GM23338 (cell line): ENCODE measurements at regions not wholly inside any gene's neighbourhood (a gene's known extent, or its start where the extent isn't known, plus 50 kb on each side); places are given as distances from the start of the nearest gene placed in this dataset.

Experiments used
- ATAC-seq: fragments of 200-7000 bp; cut with Tn5 transposase; 3 replicates; pipeline ENCODE4 v1.9.1; 2020
- DNase-seq: peaks from one replicate; pipeline ENCODE4 v3.0.0-alpha.2; 2015; ENCODE audit warnings: low spot score
- H2AFZ ChIP-seq: fragments of 200-600 bp; sonication (generic); 2 replicates; pipeline ENCODE4 v1.8.0; 2016; ENCODE audit warnings: antibody characterized with exemption, mild to moderate bottlenecking, moderate library complexity
- H3F3A ChIP-seq: fragments of 200-600 bp; sonication (generic); replicated peaks from 2 replicates; pipeline ENCODE4 v1.8.0; 2017; ENCODE audit warnings: antibody characterized with exemption, mixed run types, low read depth
- H3K27ac ChIP-seq: fragments of 200-600 bp; sonication (generic); 2 replicates; pipeline ENCODE4 v1.6.1; 2016; ENCODE audit warnings: low read depth
- H3K27me3 ChIP-seq: fragments of 200-600 bp; sonication (generic); 2 replicates; pipeline ENCODE4 v1.8.0; 2016; ENCODE audit warnings: mild to moderate bottlenecking, mixed run types, moderate library complexity; ENCODE audit not compliant: insufficient read depth
- H3K36me3 ChIP-seq: fragments of 200-600 bp; sonication (generic); 2 replicates; pipeline ENCODE4 v1.8.0; 2016; ENCODE audit warnings: mild to moderate bottlenecking; ENCODE audit not compliant: insufficient read depth
- H3K4me1 ChIP-seq: fragments of 200-600 bp; sonication (generic); 2 replicates; pipeline ENCODE4 v1.8.0; 2016; ENCODE audit warnings: mild to moderate bottlenecking, moderate library complexity; ENCODE audit not compliant: insufficient read depth
- H3K4me2 ChIP-seq: fragments of 200-600 bp; sonication (generic); 2 replicates; pipeline ENCODE4 v1.7.1; 2017; ENCODE audit warnings: mixed run types
- H3K4me3 ChIP-seq: fragments of 200-600 bp; sonication (generic); 2 replicates; pipeline ENCODE4 v1.6.1; 2016; ENCODE audit warnings: mixed run types
- H3K79me2 ChIP-seq: fragments of 200-600 bp; sonication (generic); replicated peaks from 2 replicates; pipeline ENCODE4 v1.8.0; 2017; ENCODE audit warnings: mild to moderate bottlenecking; ENCODE audit not compliant: insufficient read depth
- H3K9me2 ChIP-seq: fragments of 200-600 bp; sonication (generic); 2 replicates; pipeline ENCODE4 v1.8.0; 2017; ENCODE audit not compliant: insufficient read depth
- H4K20me1 ChIP-seq: fragments of 200-600 bp; sonication (generic); replicated peaks from 2 replicates; pipeline ENCODE4 v1.8.0; 2017; ENCODE audit warnings: mild to moderate bottlenecking; ENCODE audit not compliant: insufficient read depth
- H3K27ac Mint-ChIP-seq: 2 replicates; pipeline ENCODE4 v1.8.0; 2020; ENCODE audit warnings: inconsistent platforms, mild to moderate bottlenecking, moderate library complexity, mixed read lengths
- H3K27me3 Mint-ChIP-seq: 3 replicates; pipeline ENCODE4 v1.8.0; 2022; ENCODE audit warnings: low read depth, mild to moderate bottlenecking, moderate library complexity, mixed read lengths, inconsistent platforms; ENCODE audit not compliant: insufficient read depth, poor library complexity
- H3K36me3 Mint-ChIP-seq: 3 replicates; pipeline ENCODE4 v1.8.0; 2021; ENCODE audit warnings: low read depth, mild to moderate bottlenecking, inconsistent platforms, moderate library complexity, mixed read lengths
- H3K4me1 Mint-ChIP-seq: 3 replicates; pipeline ENCODE4 v1.8.0; 2020; ENCODE audit warnings: mild to moderate bottlenecking, inconsistent platforms, mixed read lengths
- H3K4me3 Mint-ChIP-seq: 3 replicates; pipeline ENCODE4 v1.8.0; 2021; ENCODE audit warnings: moderate library complexity, mild to moderate bottlenecking, inconsistent platforms, mixed read lengths
- H3K9me3 Mint-ChIP-seq: 3 replicates; pipeline ENCODE4 v1.8.0; 2020; ENCODE audit warnings: moderate library complexity, mild to moderate bottlenecking, inconsistent platforms, mixed read lengths
- CREB1 ChIP-seq: fragments of 250-450 bp; sonication (Bioruptor Pico); IDR thresholded peaks from 2 replicates; pipeline ENCODE4 v1.5.0; 2020; ENCODE audit warnings: low read depth, mild to moderate bottlenecking, moderate library complexity
- ETS1 ChIP-seq: IDR thresholded peaks from 2 replicates; pipeline ENCODE4 v1.6.1; 2016; ENCODE audit warnings: antibody characterized with exemption
- EZH2 ChIP-seq: fragments of 200-600 bp; sonication (generic); IDR thresholded peaks from one replicate; pipeline ENCODE4 v1.8.0; 2017; ENCODE audit warnings: antibody characterized with exemption, mild to moderate bottlenecking, low read depth; ENCODE audit not compliant: unreplicated experiment
- EZH2phosphoT487 ChIP-seq: fragments of 200-600 bp; sonication (generic); IDR thresholded peaks from one replicate; pipeline ENCODE4 v1.8.1; 2018; ENCODE audit warnings: antibody characterized with exemption; ENCODE audit not compliant: unreplicated experiment
- JUNB ChIP-seq: IDR thresholded peaks from one replicate; pipeline ENCODE4 v1.6.1; 2016; ENCODE audit warnings: antibody characterized with exemption; ENCODE audit not compliant: unreplicated experiment
- NANOG ChIP-seq: IDR thresholded peaks from 2 replicates; pipeline ENCODE4 v1.6.1; 2016; ENCODE audit warnings: antibody characterized with exemption, borderline replicate concordance
- POLR2AphosphoS5 ChIP-seq: IDR thresholded peaks from 2 replicates; pipeline ENCODE4 v1.6.1; 2016; ENCODE audit warnings: antibody characterized with exemption, low read depth
- REST ChIP-seq: IDR thresholded peaks from one replicate; pipeline ENCODE4 v1.6.1; 2018; ENCODE audit warnings: antibody characterized with exemption; ENCODE audit not compliant: unreplicated experiment
- STAT1 ChIP-seq: IDR thresholded peaks from one replicate; pipeline ENCODE4 v1.6.1; 2016; ENCODE audit warnings: antibody characterized with exemption; ENCODE audit not compliant: unreplicated experiment
- ZNF114 ChIP-seq: fragments of 250-450 bp; sonication (Bioruptor Pico); IDR thresholded peaks from 2 replicates; pipeline ENCODE4 v1.5.0; 2020; ENCODE audit warnings: mild to moderate bottlenecking, moderate library complexity
- ZNF331 ChIP-seq: fragments of 250-450 bp; sonication (Bioruptor Pico); IDR thresholded peaks from 2 replicates; pipeline ENCODE4 v1.5.0; 2020; ENCODE audit warnings: low read depth, mild to moderate bottlenecking, moderate library complexity
- ZNF462 ChIP-seq: fragments of 250-450 bp; sonication (Bioruptor Pico); IDR thresholded peaks from 2 replicates; pipeline ENCODE4 v1.5.0; 2020; ENCODE audit warnings: mild to moderate bottlenecking, moderate library complexity
- TF ChIP-seq, protein P1 (sequence below), 2 experiments: fragments of 200-600 bp in 1 of 2; sonication (generic) in 1 of 2; conservative IDR thresholded peaks; 2 replicates each; pipeline versions ENCODE4 v1.5.1 to v1.6.1; 2016 to 2017; ENCODE audit warnings: antibody characterized with exemption in 2 of 2, low read depth in 2 of 2, mild to moderate bottlenecking in 2 of 2, moderate library complexity in 1 of 2

- peaks cover 4% of the 10 kb centered on the region; the same call in 2 of the 3 replicates for H3K4me1 Mint-ChIP-seq
- Histone ChIP-seq H3K4me1 (no peaks in the 10 kb centered on the region), H3K79me2 (no peaks in the 10 kb centered on the region), H3K27me3 (no peaks in the 10 kb centered on the region), H3K9me2 (no peaks in the 10 kb centered on the region), H2AFZ (no peak overlapping the region), H3K4me3 (no peak overlapping the region), H3K4me2 (no peak overlapping the region), H3K36me3 (no peaks in the 10 kb centered on the region), H3F3A (no peaks in the 10 kb centered on the region), H4K20me1 (no peaks in the 10 kb centered on the region), H3K27ac (no peak overlapping the region)
- H3K4me3 Mint-ChIP-seq, result no peak overlapping the region
- TF ChIP-seq ETS1 (no peak), POLR2AphosphoS5 (no peak), ZNF462 (CRISPR knock-in tag) (no peak), ZNF331 (no peak), STAT1 (no peak), ZNF114 (no peak), EZH2 (no peak), JUNB (no peak), NANOG (no peak), CREB1 (CRISPR knock-in tag) (no peak), EZH2phosphoT487 (no peak), REST (no peak)
- TF ChIP-seq, protein P1, sequence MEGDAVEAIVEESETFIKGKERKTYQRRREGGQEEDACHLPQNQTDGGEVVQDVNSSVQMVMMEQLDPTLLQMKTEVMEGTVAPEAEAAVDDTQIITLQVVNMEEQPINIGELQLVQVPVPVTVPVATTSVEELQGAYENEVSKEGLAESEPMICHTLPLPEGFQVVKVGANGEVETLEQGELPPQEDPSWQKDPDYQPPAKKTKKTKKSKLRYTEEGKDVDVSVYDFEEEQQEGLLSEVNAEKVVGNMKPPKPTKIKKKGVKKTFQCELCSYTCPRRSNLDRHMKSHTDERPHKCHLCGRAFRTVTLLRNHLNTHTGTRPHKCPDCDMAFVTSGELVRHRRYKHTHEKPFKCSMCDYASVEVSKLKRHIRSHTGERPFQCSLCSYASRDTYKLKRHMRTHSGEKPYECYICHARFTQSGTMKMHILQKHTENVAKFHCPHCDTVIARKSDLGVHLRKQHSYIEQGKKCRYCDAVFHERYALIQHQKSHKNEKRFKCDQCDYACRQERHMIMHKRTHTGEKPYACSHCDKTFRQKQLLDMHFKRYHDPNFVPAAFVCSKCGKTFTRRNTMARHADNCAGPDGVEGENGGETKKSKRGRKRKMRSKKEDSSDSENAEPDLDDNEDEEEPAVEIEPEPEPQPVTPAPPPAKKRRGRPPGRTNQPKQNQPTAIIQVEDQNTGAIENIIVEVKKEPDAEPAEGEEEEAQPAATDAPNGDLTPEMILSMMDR (conservative IDR thresholded peaks at IDR 0.05; ENCODE audit: low read depth in 2 of 2), result no peak
- ATAC-seq (no peak), DNase-seq (no peak)
- no peaks in the 10 kb centered on the region for H3K36me3 Mint-ChIP-seq
- H3K27me3 Mint-ChIP-seq, result no peaks in the 10 kb centered on the region
- H3K9me3 Mint-ChIP-seq, result no peaks in the 10 kb centered on the region
- H3K27ac Mint-ChIP-seq, result no peak overlapping the region
These were observed 147.1 kb upstream of the SMLR1 start for GRCh38 chr6:130680116-130680515.
